ENCODE measurements at regions not wholly inside any gene's neighbourhood (a gene's known extent, or its start where the extent isn't known, plus 50 kb on each side); places are given as distances from the start of the nearest gene placed in this dataset.
"Not testable (repeated sequence)": the region's sequence is repeated elsewhere in the genome, so short reads cannot be mapped to it uniquely, and the experiment has no call there.

- Histone ChIP-seq H3K4me3 (no peak overlapping the region), H3K4me1 (no peaks in the 10 kb centered on the region), H3K9me3 (no peaks in the 10 kb centered on the region), H3K36me3 (no peaks in the 10 kb centered on the region), H3K27me3 (no peaks in the 10 kb centered on the region), H3K27ac (no peak overlapping the region)
- no peak for DNase-seq
- TF ChIP-seq POLR2A (IDR thresholded peaks at IDR 0.05): no peak
- TF ChIP-seq CTCF (IDR thresholded peaks at IDR 0.05): no peak
- intact Hi-C loops (cut with DNase I; ENCODE audit: low total_unique reads): no loop called here
Measured at GRCh38 chr2:179332903-179333302, 68.3 kb upstream of the SESTD1 start.

GRCh38 chr2:179331061-179331460, 66.4 kb upstream of the SESTD1 start:
- Histone ChIP-seq H3K4me3 (no peak overlapping the region), H3K4me1 (no peaks in the 10 kb centered on the region), H3K27ac (no peak overlapping the region), H3K36me3 (no peaks in the 10 kb centered on the region), H3K27me3 (no peaks in the 10 kb centered on the region), H3K9me3 (no peaks in the 10 kb centered on the region)
- intact Hi-C loops (cut with DNase I; ENCODE audit: low total_unique reads): no loop called here
- TF ChIP-seq CTCF (IDR thresholded peaks at IDR 0.05) (no peak), POLR2A (IDR thresholded peaks at IDR 0.05) (no peak)
- no peak for DNase-seq

GRCh38 chr2:179322289-179322688, 57.7 kb upstream of the SESTD1 start:
- TF ChIP-seq CTCF (IDR thresholded peaks at IDR 0.05) (no peak), POLR2A (IDR thresholded peaks at IDR 0.05) (no peak)
- no peak for DNase-seq
- intact Hi-C loops (cut with DNase I; ENCODE audit: low total_unique reads): no loop called here
- Histone ChIP-seq H3K4me1 (no peaks in the 10 kb centered on the region), H3K27ac (no peak overlapping the region), H3K9me3 (no peaks in the 10 kb centered on the region), H3K4me3 (no peak overlapping the region), H3K27me3 (no peaks in the 10 kb centered on the region), H3K36me3 (no peaks in the 10 kb centered on the region)

DNA sequence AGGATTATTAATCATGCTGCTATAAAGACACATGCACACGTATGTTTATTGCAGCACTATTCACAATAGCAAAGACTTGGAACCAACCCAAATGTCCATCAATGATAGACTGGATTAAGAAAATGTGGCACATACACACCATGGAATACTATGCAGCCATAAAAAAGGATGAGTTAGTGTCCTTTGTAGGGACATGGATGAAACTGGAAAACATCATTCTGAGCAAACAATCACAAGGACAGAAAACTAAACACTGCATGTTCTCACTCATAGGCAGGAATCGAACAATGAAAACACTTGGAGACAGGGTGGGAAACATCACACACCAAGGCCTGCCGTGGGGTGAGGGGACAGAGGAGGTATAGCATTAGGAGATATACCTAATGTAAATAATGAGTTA, 56.4 kb upstream of the SESTD1 start:
- H3K27ac ChIP-seq; H3K36me3 ChIP-seq; H3K27me3 ChIP-seq; H3K4me3 ChIP-seq; H3K4me1 ChIP-seq; H3K9me3 ChIP-seq; intact Hi-C loops (cut with DNase I; ENCODE audit: low total_unique reads); DNase-seq: not testable (repeated sequence)

DNA sequence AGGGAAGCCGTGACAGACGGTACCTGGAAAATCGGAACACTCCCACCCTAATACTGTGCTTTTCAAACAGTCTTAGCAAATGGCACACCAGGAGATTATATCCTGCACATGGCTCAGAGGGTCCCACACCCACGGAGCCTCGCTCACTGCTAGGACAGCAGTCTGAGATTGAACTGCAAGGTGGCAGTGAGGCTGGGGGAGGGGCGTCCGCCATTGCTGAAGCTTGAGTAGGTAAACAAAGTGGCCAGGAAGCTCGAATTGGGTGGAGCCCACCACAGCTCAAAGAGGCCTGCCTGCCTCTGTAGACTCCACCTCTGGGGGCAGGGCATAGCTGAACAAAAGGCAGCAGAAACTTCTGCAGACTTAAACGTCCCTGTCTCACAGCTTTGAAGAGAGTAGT, 50.1 kb upstream of the SESTD1 start:
- H3K27ac ChIP-seq; DNase-seq; H3K9me3 ChIP-seq; H3K36me3 ChIP-seq; intact Hi-C loops (cut with DNase I; ENCODE audit: low total_unique reads); H3K4me3 ChIP-seq; H3K27me3 ChIP-seq; H3K4me1 ChIP-seq: not testable (repeated sequence)
